ENCODE measurements at regions not wholly inside any gene's neighbourhood (a gene's known extent, or its start where the extent isn't known, plus 50 kb on each side); places are given as distances from the start of the nearest gene placed in this dataset.

- TF ChIP-seq CTCF (conservative IDR thresholded peaks at IDR 0.05 in 1 of 2, IDR thresholded peaks at IDR 0.05 in 1 of 2; ENCODE audit: low read depth in 1 of 2, low read length in 2 of 2) (no peak), EZH2 (IDR thresholded peaks at IDR 0.05; ENCODE audit: low read length, missing control alignments) (no peak)
Observed at GRCh38 chr1:87684194-87684593, 355.5 kb downstream of the LMO4 start.

Measured in fibroblast of lung (primary cell).